Esophagus muscularis mucosa (tissue), 4 donors: ENCODE measurements at regions not wholly inside any gene's neighbourhood (a gene's known extent, or its start where the extent isn't known, plus 50 kb on each side); places are given as distances from the start of the nearest gene placed in this dataset.

Experiments used
- EP300 ChIP-seq: sonication (generic); formaldehyde crosslinking; IDR thresholded peaks from one replicate; pipeline ENCODE4 v1.6.1; 2017; ENCODE audit warnings: antibody characterized with exemption
- POLR2A ChIP-seq: fragments of 450-650 bp; IDR thresholded peaks from one replicate; pipeline ENCODE4 v1.6.1; 2017; ENCODE audit warnings: antibody characterized with exemption, moderate library complexity, mild to moderate bottlenecking, low read depth
- POLR2AphosphoS5 ChIP-seq, 2 donors: sonication (generic); formaldehyde crosslinking; IDR thresholded peaks; one replicate each; pipeline ENCODE4 v1.6.1; 2017; ENCODE audit warnings: antibody characterized with exemption in 2 of 2
- TF ChIP-seq, protein P1 (sequence below), 3 experiments: fragments of 200-600 bp in 2 of 3; fragments of 450-650 bp in 1 of 3; sonication (generic) in 2 of 3; IDR thresholded peaks; one replicate each; pipeline ENCODE4 v1.5.1; 2017 to 2019; ENCODE audit warnings: antibody characterized with exemption in 3 of 3, mild to moderate bottlenecking in 2 of 3, moderate library complexity in 1 of 3

DNA sequence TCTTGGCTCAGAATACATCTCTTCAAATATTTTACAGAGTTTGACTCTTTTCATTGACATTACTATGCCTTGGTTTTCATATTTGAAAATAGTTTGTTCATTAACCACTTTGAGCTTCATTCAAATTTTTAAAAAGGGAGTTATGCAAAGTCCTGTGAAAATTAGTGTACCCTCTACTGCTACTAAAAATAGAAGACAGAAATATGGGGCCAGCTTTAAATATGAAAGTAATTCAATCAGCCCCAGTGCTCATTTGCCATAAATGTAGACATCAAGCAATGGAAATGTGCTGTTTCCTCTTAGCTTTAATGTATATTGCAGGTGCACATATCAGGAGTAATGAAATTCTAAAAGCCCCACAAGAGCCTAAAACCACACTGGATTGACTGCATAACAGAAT, 218.7 kb downstream of the SPATA18 start:
- TF ChIP-seq, protein P1, sequence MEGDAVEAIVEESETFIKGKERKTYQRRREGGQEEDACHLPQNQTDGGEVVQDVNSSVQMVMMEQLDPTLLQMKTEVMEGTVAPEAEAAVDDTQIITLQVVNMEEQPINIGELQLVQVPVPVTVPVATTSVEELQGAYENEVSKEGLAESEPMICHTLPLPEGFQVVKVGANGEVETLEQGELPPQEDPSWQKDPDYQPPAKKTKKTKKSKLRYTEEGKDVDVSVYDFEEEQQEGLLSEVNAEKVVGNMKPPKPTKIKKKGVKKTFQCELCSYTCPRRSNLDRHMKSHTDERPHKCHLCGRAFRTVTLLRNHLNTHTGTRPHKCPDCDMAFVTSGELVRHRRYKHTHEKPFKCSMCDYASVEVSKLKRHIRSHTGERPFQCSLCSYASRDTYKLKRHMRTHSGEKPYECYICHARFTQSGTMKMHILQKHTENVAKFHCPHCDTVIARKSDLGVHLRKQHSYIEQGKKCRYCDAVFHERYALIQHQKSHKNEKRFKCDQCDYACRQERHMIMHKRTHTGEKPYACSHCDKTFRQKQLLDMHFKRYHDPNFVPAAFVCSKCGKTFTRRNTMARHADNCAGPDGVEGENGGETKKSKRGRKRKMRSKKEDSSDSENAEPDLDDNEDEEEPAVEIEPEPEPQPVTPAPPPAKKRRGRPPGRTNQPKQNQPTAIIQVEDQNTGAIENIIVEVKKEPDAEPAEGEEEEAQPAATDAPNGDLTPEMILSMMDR (IDR thresholded peaks at IDR 0.05) = no peak
- TF ChIP-seq POLR2AphosphoS5 (IDR thresholded peaks at IDR 0.05) (no peak), POLR2A (no peak), EP300 (no peak)
